ENCODE measurements at regions not wholly inside any gene's neighbourhood (a gene's known extent, or its start where the extent isn't known, plus 50 kb on each side); places are given as distances from the start of the nearest gene placed in this dataset.

DNA sequence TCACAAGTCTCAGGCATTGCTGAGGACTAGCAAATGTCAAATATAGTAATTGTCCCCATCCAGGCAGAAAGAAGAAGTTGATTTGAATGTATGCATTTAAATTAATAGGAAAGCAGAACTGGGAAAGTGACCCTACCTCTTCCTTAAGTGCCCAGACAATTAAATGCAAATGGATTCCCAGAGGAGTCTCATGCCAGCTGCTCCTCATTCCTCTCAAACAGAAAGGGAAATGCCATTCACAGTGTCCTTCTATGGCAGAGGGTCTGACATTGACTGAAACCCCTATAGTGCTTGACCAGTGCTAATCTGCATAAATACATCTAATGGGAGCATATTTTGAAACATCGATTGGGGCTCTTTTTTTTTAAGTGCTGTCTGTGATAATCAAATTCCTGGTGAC is 292.4 kb upstream of the SEL1L start:
- CTCF ChIA-PET = no interaction called here
- DNase-seq (ENCODE audit: low spot score) = no peak
- H3K4me1 Mint-ChIP-seq = peaks cover 32% of the 10 kb centered on the region
- no peak overlapping the region for H3K27ac Mint-ChIP-seq
- peaks cover 44% of the 10 kb centered on the region for H3K9me3 Mint-ChIP-seq
- ATAC-seq = peak; percentile 78
- POLR2A ChIA-PET = no interaction called here
- no peak overlapping the region for H3K4me3 Mint-ChIP-seq
- TF ChIP-seq NR2C2 (CRISPR knock-in tag; IDR thresholded peaks at IDR 0.05) = no peak
- no peak for TF ChIP-seq ZBTB21 (CRISPR knock-in tag; IDR thresholded peaks at IDR 0.05; ENCODE audit: borderline replicate concordance)
- TF ChIP-seq FOXP1 (CRISPR knock-in tag; IDR thresholded peaks at IDR 0.05; ENCODE audit: borderline replicate concordance) = no peak
- no peak for TF ChIP-seq SOX15 (CRISPR knock-in tag; IDR thresholded peaks at IDR 0.05)
- TF ChIP-seq JUN (CRISPR knock-in tag; IDR thresholded peaks at IDR 0.05) = no peak
- TF ChIP-seq MXD4 (CRISPR knock-in tag; IDR thresholded peaks at IDR 0.05; ENCODE audit: borderline replicate concordance) = no peak
- no peak for TF ChIP-seq ZNF232 (CRISPR knock-in tag; IDR thresholded peaks at IDR 0.05)
- TF ChIP-seq NFYB (CRISPR knock-in tag; conservative IDR thresholded peaks at IDR 0.05; ENCODE audit: low read depth) = no peak
- TF ChIP-seq ETV6 (CRISPR knock-in tag; IDR thresholded peaks at IDR 0.05) = no peak
- TF ChIP-seq NFE2L1 (CRISPR knock-in tag; IDR thresholded peaks at IDR 0.05) = no peak
- TF ChIP-seq, protein P1, sequence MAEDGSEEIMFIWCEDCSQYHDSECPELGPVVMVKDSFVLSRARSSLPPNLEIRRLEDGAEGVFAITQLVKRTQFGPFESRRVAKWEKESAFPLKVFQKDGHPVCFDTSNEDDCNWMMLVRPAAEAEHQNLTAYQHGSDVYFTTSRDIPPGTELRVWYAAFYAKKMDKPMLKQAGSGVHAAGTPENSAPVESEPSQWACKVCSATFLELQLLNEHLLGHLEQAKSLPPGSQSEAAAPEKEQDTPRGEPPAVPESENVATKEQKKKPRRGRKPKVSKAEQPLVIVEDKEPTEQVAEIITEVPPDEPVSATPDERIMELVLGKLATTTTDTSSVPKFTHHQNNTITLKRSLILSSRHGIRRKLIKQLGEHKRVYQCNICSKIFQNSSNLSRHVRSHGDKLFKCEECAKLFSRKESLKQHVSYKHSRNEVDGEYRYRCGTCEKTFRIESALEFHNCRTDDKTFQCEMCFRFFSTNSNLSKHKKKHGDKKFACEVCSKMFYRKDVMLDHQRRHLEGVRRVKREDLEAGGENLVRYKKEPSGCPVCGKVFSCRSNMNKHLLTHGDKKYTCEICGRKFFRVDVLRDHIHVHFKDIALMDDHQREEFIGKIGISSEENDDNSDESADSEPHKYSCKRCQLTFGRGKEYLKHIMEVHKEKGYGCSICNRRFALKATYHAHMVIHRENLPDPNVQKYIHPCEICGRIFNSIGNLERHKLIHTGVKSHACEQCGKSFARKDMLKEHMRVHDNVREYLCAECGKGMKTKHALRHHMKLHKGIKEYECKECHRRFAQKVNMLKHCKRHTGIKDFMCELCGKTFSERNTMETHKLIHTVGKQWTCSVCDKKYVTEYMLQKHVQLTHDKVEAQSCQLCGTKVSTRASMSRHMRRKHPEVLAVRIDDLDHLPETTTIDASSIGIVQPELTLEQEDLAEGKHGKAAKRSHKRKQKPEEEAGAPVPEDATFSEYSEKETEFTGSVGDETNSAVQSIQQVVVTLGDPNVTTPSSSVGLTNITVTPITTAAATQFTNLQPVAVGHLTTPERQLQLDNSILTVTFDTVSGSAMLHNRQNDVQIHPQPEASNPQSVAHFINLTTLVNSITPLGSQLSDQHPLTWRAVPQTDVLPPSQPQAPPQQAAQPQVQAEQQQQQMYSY (CRISPR knock-in tag; IDR thresholded peaks at IDR 0.05) = no peak
- TF ChIP-seq, protein P2, sequence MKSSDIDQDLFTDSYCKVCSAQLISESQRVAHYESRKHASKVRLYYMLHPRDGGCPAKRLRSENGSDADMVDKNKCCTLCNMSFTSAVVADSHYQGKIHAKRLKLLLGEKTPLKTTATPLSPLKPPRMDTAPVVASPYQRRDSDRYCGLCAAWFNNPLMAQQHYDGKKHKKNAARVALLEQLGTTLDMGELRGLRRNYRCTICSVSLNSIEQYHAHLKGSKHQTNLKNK (CRISPR knock-in tag; IDR thresholded peaks at IDR 0.05) = no peak
- TF ChIP-seq, protein P3, sequence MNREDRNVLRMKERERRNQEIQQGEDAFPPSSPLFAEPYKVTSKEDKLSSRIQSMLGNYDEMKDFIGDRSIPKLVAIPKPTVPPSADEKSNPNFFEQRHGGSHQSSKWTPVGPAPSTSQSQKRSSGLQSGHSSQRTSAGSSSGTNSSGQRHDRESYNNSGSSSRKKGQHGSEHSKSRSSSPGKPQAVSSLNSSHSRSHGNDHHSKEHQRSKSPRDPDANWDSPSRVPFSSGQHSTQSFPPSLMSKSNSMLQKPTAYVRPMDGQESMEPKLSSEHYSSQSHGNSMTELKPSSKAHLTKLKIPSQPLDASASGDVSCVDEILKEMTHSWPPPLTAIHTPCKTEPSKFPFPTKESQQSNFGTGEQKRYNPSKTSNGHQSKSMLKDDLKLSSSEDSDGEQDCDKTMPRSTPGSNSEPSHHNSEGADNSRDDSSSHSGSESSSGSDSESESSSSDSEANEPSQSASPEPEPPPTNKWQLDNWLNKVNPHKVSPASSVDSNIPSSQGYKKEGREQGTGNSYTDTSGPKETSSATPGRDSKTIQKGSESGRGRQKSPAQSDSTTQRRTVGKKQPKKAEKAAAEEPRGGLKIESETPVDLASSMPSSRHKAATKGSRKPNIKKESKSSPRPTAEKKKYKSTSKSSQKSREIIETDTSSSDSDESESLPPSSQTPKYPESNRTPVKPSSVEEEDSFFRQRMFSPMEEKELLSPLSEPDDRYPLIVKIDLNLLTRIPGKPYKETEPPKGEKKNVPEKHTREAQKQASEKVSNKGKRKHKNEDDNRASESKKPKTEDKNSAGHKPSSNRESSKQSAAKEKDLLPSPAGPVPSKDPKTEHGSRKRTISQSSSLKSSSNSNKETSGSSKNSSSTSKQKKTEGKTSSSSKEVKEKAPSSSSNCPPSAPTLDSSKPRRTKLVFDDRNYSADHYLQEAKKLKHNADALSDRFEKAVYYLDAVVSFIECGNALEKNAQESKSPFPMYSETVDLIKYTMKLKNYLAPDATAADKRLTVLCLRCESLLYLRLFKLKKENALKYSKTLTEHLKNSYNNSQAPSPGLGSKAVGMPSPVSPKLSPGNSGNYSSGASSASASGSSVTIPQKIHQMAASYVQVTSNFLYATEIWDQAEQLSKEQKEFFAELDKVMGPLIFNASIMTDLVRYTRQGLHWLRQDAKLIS (CRISPR knock-in tag; IDR thresholded peaks at IDR 0.05; ENCODE audit: borderline replicate concordance) = no peak
- TF ChIP-seq SP1 (CRISPR knock-in tag; conservative IDR thresholded peaks at IDR 0.05) = no peak
- TF ChIP-seq, protein P4, sequence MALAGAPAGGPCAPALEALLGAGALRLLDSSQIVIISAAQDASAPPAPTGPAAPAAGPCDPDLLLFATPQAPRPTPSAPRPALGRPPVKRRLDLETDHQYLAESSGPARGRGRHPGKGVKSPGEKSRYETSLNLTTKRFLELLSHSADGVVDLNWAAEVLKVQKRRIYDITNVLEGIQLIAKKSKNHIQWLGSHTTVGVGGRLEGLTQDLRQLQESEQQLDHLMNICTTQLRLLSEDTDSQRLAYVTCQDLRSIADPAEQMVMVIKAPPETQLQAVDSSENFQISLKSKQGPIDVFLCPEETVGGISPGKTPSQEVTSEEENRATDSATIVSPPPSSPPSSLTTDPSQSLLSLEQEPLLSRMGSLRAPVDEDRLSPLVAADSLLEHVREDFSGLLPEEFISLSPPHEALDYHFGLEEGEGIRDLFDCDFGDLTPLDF (CRISPR knock-in tag; IDR thresholded peaks at IDR 0.05) = no peak
- H3K36me3 Mint-ChIP-seq = peaks cover 44% of the 10 kb centered on the region
- no peaks in the 10 kb centered on the region; the same call in 1 of the 2 replicates for H3K27me3 Mint-ChIP-seq (ENCODE audit: low read depth)

DNA sequence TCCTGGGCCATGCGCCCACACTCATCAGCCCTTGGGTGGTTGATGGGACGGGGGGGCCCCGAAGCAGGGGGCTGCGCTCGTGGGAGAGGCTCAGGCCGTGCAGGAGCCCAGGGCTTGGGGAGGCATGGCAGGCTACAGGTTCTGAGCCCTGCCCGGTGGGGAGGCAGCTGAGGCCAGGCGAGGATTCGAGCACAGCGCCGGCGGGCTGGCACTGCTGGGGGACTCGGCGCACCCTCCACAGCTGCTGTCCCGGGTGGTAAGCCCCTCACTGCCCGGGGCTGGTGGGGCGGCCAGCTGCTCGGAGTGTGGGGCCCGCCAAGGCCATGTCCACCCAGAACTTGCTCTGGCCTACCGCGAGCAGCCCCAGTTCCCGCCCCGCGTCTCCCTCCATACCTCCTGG is 295.8 kb upstream of the SEL1L start:
- ATAC-seq = no peak
- TF ChIP-seq, protein P5, sequence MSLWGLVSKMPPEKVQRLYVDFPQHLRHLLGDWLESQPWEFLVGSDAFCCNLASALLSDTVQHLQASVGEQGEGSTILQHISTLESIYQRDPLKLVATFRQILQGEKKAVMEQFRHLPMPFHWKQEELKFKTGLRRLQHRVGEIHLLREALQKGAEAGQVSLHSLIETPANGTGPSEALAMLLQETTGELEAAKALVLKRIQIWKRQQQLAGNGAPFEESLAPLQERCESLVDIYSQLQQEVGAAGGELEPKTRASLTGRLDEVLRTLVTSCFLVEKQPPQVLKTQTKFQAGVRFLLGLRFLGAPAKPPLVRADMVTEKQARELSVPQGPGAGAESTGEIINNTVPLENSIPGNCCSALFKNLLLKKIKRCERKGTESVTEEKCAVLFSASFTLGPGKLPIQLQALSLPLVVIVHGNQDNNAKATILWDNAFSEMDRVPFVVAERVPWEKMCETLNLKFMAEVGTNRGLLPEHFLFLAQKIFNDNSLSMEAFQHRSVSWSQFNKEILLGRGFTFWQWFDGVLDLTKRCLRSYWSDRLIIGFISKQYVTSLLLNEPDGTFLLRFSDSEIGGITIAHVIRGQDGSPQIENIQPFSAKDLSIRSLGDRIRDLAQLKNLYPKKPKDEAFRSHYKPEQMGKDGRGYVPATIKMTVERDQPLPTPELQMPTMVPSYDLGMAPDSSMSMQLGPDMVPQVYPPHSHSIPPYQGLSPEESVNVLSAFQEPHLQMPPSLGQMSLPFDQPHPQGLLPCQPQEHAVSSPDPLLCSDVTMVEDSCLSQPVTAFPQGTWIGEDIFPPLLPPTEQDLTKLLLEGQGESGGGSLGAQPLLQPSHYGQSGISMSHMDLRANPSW (CRISPR knock-in tag; conservative IDR thresholded peaks at IDR 0.05; ENCODE audit: low read depth) = no peak
- TF ChIP-seq, protein P6, sequence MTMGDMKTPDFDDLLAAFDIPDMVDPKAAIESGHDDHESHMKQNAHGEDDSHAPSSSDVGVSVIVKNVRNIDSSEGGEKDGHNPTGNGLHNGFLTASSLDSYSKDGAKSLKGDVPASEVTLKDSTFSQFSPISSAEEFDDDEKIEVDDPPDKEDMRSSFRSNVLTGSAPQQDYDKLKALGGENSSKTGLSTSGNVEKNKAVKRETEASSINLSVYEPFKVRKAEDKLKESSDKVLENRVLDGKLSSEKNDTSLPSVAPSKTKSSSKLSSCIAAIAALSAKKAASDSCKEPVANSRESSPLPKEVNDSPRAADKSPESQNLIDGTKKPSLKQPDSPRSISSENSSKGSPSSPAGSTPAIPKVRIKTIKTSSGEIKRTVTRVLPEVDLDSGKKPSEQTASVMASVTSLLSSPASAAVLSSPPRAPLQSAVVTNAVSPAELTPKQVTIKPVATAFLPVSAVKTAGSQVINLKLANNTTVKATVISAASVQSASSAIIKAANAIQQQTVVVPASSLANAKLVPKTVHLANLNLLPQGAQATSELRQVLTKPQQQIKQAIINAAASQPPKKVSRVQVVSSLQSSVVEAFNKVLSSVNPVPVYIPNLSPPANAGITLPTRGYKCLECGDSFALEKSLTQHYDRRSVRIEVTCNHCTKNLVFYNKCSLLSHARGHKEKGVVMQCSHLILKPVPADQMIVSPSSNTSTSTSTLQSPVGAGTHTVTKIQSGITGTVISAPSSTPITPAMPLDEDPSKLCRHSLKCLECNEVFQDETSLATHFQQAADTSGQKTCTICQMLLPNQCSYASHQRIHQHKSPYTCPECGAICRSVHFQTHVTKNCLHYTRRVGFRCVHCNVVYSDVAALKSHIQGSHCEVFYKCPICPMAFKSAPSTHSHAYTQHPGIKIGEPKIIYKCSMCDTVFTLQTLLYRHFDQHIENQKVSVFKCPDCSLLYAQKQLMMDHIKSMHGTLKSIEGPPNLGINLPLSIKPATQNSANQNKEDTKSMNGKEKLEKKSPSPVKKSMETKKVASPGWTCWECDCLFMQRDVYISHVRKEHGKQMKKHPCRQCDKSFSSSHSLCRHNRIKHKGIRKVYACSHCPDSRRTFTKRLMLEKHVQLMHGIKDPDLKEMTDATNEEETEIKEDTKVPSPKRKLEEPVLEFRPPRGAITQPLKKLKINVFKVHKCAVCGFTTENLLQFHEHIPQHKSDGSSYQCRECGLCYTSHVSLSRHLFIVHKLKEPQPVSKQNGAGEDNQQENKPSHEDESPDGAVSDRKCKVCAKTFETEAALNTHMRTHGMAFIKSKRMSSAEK (CRISPR knock-in tag; IDR thresholded peaks at IDR 0.05; ENCODE audit: borderline replicate concordance) = no peak
- TF ChIP-seq, protein P7, sequence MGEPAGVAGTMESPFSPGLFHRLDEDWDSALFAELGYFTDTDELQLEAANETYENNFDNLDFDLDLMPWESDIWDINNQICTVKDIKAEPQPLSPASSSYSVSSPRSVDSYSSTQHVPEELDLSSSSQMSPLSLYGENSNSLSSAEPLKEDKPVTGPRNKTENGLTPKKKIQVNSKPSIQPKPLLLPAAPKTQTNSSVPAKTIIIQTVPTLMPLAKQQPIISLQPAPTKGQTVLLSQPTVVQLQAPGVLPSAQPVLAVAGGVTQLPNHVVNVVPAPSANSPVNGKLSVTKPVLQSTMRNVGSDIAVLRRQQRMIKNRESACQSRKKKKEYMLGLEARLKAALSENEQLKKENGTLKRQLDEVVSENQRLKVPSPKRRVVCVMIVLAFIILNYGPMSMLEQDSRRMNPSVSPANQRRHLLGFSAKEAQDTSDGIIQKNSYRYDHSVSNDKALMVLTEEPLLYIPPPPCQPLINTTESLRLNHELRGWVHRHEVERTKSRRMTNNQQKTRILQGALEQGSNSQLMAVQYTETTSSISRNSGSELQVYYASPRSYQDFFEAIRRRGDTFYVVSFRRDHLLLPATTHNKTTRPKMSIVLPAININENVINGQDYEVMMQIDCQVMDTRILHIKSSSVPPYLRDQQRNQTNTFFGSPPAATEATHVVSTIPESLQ (CRISPR knock-in tag; IDR thresholded peaks at IDR 0.05) = no peak

More for the DNA sequence above, 295.8 kb upstream of the SEL1L start:
- Mint-ChIP-seq H3K27me3 (ENCODE audit: low read depth) (no peaks in the 10 kb centered on the region; the same call in 1 of the 2 replicates), H3K36me3 (peaks cover 14% of the 10 kb centered on the region), H3K4me1 (peaks cover 32% of the 10 kb centered on the region), H3K27ac (no peak overlapping the region), H3K4me3 (no peak overlapping the region), H3K9me3 (peaks cover 35% of the 10 kb centered on the region)
- ChIA-PET CTCF (no interaction called here), POLR2A (no interaction called here)
- DNase-seq (ENCODE audit: low spot score) = no peak

Data from WTC11 (cell line).